ENCODE measurements at regions not wholly inside any gene's neighbourhood (a gene's known extent, or its start where the extent isn't known, plus 50 kb on each side); places are given as distances from the start of the nearest gene placed in this dataset.

DNA sequence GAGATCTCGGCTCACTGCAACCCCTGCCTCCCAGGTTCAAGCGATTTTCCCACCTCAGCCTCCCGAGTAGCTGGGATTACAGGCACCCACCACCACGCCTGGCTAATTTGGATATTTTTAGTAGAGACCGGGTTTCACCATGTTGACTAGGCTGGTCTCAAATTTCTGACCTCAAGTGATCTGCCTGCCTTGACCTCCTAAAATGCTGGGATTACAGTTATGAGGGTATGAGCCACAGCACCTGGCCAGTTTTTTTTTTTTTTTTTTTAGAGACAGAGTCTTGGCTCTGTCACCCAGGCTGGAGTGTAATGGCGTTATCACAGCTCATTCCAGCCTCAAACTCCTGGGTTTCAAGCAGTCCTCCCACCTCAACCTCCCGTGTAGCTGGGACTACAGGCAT, 54.9 kb upstream of the PRR5 start:
- TF ChIP-seq POLR2A (IDR thresholded peaks at IDR 0.05), result no peak
- TF ChIP-seq, protein P1, sequence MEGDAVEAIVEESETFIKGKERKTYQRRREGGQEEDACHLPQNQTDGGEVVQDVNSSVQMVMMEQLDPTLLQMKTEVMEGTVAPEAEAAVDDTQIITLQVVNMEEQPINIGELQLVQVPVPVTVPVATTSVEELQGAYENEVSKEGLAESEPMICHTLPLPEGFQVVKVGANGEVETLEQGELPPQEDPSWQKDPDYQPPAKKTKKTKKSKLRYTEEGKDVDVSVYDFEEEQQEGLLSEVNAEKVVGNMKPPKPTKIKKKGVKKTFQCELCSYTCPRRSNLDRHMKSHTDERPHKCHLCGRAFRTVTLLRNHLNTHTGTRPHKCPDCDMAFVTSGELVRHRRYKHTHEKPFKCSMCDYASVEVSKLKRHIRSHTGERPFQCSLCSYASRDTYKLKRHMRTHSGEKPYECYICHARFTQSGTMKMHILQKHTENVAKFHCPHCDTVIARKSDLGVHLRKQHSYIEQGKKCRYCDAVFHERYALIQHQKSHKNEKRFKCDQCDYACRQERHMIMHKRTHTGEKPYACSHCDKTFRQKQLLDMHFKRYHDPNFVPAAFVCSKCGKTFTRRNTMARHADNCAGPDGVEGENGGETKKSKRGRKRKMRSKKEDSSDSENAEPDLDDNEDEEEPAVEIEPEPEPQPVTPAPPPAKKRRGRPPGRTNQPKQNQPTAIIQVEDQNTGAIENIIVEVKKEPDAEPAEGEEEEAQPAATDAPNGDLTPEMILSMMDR (IDR thresholded peaks at IDR 0.05), result no peak
